NCI-H774 (cell line): ENCODE measurements at regions not wholly inside any gene's neighbourhood (a gene's known extent, or its start where the extent isn't known, plus 50 kb on each side); places are given as distances from the start of the nearest gene placed in this dataset.
"Not testable (repeated sequence)": the region's sequence is repeated elsewhere in the genome, so short reads cannot be mapped to it uniquely, and the experiment has no call there.

Experiments used
- DNase-seq: peaks from one replicate; lab custom pipeline; 2025; lab: John Stamatoyannopoulos, UW

DNA sequence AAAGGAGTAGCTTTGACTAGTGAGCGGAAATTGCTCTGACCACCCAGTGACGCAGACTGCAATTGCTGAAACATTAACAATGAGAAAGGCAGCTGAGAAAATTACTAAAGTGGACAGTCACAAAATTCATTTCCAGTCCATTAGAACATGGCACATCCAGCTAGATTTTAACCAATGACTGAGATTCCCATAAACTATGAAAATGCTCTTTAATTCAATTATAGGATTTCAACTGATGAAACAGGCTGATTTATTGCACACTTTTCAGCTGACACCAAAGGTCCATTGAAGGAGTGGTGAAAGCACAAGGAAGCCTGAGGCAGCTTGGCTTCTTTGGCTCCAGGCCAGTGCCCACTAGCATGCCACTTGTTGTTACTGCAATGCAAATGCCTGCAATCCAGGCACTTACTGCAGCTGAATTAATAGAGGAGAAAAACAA, 933.4 kb downstream of the SLITRK6 start:
- peak; percentile 85 for DNase-seq

DNA sequence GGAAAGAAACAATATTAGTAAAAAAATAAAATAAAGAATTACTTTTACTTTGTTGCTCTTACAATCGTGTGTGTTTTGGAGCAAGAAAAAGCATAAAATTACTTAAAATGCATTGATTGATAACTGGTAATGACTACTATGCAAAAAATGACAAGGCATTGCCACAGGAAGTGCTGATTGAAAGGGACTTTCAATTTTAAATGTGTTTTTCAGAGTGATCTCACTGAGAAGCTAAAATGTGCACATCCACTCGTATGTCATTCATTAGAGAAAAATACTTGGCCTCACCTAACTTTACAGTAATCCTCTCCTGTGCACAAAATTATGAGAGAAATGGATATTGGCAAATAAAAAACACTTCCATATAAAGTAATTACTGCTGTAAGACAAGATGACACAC, 934.9 kb downstream of the SLITRK6 start:
- no peak for DNase-seq

DNA sequence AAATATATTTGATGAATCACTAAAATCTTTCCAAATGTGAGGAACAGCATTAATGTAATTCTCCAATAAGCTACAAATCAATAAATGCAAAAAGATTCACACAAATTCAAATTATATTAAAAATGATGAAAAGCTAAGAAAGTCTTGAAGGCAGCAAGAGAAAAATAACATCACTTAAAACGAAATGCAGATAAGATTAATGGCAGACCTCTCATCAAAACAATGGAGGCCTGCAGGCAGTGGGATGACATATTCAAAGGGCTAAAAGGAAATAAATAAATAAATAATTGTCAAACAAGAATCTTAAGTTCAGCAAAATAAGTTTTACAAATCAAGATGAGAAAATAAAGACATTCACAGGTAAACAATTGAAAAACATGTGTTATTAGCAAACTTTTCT, 952.1 kb downstream of the SLITRK6 start:
- no peak for DNase-seq

DNA sequence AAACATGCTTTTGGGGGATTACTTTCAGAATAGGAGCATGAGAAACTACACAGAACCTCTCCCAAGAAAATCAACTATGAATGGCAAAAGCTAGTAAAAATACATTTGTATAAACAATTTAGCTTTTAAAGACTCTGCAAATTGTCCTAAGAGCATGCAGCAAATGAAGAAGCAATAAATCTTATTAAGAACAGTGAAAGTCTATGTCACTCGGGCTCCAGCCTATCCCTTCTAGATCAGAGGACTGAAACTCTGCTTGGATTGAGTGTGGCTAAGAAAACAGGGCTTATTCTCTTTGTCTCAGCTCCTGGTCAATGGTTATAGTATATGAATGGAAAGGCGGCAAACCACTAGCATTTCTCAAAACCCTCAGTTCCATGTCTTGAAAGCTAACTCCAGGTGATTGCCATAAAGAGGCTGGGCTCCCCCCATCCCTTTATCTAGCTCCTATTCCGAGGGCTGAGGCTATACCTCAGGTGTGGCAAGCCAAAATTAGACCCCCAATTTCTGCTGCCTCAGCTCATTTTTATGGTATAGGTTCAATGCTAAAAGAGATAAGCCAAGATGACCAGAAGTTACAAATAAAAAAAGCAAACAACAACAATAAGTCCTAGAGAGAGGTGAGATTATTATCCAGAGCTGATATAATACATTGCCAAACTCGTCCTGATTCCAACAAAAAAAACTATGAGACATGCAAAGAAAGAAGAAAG, 953.2 kb downstream of the SLITRK6 start:
- DNase-seq, result no peak

DNA sequence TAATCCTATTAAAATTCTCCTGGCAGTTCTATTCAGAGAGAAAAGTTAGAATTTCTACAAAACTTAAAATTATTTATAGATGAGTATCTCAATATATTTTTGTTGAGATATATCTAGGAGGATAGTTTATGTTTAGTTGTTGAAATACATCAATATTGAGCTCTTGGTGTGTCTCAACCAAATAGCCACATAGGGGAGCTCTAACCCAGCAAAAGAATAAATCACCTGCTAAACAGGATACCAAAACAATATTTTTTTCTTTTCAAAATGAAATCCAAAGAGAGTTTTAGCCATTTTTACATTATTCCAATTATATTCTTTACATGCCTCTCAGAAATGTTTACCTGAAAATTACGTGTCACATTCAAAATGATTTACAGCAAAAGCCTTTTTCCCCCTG, 954.7 kb downstream of the SLITRK6 start:
- peak; percentile 0 for DNase-seq

DNA sequence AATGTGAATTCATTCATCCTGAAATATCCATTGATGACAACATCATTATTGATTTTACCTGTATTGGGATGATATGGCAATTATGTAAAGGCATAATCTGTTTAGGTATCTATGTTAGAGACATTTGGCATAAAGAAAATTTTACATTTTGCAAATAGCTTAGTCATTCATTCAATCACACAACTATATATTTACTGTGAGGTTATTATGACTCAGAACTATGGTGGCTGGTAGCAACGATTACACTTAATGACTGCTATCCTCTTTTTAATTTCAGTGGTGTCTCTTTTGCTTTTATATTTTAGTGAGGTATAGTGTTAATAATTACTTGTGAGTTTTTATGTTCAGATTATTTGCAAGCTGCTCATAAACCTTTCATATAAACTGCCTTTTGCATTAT, 955.9 kb downstream of the SLITRK6 start:
- no peak for DNase-seq

DNA sequence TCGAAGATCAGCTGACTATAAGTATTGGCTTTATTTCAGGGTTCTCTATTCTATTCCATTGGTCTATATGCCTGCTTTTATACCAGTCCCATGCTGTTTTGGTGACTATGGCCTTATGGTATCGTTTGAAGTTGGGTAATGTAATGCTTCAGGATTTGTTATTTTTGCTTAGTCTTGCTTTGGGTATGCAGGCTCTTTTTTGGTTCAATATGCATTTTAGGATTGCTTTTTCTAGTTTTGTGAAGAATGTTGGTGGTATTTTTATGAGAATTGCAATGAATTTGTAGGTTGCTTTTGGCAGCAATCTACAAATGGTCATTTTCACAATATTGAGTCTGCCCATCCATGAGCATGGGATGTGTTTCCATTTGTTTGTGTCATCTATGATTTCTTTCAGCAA, 951.9 kb upstream of the SLITRK1 start:
- DNase-seq, result no peak

DNA sequence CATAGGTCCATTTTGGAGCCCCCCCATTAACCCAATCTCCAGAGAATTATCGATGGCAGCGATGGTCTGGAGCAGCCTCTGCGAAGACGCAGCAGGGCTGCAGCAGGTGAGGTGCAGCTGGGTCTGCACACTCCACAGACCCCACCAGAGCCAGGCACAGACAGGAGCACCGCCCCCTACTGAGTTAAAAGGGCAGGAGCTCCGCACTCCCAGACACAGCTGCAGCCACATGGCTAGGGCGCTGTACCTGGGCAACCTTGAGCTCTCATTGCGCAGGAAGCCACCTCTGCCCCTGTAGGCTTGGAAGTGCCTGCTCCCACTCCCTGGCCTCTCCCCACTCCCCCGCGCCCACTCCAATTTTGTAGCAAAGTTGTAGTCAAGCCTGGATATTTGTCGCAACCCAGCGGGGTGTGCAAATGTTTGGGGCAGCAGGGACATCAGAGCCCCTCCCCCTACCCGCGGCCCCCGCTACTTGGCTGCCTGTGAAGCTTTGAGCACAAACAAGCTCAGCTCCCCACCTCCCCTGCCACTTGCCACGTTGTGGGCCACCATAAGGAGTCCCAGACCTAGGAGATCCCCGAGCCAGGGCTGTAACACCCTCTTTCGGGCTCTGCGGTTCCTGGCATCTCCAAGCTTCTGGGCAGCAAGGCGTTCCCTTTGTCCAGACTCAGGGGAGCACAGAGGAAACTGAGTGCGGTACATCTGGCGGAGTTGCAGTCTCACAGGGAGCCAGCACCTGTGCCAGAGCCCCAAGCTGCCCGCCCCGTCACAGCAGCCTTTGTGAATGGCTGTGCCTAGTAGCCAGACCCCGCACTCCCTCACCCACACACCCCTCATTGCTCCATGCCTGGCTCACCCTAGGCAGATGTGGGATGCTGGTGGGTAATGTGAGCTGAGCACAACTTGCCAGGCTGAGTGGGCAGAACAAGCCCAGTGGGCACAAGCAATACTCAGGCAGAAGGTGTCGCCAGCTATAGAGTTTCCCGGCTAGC, 949.7 kb upstream of the SLITRK1 start:
- no peak for DNase-seq

DNA sequence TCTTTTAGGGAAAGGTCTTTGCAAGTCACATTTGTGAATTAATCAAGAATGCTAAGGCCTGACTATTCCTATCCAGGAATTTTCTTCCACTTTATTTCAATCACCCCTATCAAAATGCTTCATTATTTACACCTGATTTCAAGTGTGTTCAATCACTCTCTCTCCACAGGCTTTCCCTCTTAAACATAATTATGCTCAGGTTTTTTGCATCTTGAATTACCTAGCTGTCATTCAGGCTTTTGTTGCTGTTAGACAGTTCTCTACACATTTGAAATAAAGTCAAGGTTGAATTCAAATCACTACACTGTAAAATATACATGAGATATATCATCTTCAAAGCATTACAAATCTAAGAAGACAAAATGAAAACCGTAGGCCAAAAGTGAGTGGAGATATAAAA, 941.3 kb upstream of the SLITRK1 start:
- DNase-seq, result no peak

DNA sequence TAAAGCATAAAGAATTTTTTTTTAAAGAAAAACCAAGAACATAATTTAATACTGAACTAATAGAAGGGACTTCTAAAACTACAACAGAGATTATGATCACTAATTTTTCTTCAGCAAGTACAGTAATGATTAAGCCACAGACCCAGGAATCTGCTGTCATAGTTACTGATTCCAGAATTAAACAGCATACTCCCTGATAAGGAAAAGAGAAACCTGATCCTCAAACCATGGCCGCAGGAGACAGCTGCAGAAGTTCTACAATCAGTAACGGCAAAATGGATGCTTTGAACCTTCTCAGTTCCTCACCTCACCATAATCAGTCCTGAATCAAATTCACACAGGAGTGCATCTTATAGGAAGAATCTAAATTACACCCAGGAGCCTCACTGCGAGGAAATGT, 939.0 kb upstream of the SLITRK1 start:
- DNase-seq, result no peak

DNA sequence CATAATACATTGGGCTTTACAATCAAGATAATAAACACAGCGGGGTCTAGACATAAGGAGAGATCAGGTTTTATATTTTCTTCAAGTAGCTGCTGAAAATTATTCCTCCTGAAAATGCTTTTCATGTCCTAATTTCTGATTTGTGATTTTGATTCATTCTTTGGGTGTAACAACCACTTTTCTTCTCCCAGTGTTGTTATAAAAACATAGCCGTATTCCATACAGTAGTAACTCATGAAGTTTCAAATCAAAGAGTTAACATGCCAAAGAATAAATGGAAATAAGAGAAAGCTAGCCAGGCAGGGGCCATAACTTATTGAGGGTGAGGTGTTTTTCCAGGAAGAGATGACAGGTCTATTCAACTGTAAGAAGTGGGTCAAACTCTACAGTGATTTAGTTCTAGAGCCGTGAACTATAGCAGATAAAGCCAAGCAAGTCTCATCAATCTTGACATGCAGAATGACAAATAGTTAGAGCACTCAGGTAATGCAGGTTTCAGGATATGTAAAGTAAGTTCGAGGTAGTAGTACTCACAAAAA, 934.4 kb upstream of the SLITRK1 start:
- DNase-seq, result no peak

DNA sequence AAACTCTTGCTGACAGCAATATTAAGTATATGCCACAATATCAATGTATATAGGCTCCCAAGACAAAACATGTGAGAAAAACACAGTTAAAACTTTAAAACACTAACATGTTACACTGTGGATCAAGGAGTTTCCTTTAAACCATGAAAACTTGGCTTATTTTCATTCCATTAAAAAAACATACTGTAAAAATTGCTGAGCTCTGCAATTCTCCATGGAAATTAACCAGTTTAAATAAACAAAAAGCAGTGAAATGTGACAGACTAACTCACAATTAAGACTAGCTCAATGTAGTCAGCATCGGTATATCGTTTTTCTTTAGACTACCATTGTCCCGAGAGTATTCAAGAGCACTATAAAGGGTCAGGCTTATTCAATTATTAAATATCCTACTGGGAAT, 930.5 kb upstream of the SLITRK1 start:
- DNase-seq, result no peak

DNA sequence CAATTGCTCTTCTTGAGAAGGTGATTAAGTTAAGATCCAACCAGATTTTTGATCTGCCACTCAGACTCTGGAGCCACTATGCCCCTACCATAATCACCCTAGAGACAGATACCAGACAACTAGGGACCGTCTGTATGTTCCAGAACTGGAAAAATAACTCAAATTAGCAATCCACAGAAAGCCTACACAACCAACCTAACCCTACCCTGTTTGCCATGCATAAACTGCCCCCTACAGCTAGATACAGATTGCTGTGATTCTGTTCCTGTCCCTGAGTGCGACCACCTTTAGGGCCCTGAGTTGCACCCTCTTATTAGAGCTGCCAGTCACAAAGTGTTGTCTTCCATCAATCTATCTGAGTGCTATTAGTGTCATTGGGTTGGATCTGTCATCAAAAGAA, 929.8 kb upstream of the SLITRK1 start:
- DNase-seq, result no peak

DNA sequence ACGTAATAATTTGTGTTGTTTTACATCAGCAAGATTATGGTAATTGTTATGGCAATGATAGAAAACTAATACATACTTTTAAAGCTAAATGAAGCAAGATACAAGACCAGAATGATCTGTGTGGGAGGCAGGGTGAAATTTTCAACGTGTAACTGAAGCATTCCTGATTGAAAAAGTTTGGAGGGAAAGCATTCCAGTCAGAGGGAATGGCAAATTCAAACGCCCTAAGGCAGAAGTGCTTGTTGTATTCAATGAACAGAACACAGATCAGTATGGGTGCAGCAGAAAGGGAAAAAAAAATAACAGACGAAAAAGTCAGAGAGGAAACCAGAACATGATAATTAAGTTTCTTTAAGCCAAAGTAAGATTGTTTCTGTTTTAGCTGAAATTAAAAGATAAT, 928.5 kb upstream of the SLITRK1 start:
- no peak for DNase-seq

DNA sequence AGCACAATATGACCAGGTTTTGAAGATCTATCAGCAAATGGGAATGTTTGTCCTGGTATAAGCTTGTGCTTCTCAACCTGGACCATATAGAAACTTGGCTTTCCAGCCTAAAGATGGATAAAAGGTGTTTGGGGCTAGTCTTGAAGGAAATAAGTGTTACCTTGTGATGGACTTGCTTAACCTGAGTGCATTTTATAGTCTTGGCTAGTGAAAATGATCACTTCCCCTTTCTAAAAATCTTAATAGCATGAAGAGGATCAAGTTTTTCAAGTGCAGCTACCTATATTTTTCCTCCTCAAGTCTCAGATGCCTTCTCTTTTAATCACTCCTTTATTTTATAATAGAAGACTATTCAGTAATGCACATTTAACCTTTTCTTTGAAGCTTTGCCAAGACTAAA, 919.8 kb upstream of the SLITRK1 start:
- no peak for DNase-seq

DNA sequence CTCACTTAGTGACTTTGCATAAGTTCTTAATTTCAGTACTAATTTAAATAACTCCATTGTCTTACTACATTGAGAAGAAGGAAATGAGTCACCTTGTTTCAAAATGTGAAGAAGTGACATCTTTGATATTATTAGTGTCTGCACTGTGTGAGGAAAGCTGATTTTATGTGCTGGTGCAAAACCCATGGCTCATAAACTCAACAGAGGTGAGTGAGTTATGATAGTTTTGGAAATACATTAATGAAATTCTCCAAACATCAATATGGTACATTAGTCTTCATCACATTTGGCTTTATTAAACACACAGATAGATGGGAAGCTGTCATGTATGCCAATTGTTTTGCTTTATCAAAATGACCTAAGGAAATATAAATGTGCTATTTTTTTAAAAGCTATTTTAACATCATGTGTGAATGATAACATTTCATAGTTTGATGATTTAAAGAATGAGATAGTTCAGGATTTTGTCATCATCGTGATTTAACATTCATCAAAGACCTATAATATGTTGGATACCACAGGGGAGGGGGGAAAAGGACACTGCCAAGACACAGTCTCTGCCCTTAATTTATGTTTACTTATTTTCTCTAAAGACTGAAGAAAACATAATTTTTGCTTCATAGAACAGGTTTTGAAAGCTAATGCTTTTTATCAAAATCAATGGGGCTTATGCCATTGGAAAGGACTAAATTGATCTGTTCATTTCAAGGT, 902.3 kb upstream of the SLITRK1 start:
- DNase-seq, result no peak

DNA sequence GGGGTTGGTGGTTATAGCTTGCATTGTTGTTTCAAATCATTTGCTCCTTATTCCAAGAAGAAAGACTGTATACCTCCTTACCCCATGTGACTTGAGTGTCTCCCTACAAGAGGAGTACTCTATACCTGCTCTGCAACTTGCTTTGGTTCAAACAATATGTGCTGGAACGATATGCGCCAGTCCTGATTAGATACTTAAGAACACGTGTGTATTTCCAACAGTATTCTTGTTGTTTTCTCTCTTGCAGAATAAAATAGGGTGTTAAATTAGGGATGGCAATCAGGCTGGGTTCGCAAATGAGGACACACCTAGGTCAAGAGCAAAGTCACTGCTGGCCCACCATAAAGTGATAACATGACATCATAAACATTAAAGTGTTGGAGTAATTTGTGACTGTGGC, 895.0 kb upstream of the SLITRK1 start:
- no peak for DNase-seq

DNA sequence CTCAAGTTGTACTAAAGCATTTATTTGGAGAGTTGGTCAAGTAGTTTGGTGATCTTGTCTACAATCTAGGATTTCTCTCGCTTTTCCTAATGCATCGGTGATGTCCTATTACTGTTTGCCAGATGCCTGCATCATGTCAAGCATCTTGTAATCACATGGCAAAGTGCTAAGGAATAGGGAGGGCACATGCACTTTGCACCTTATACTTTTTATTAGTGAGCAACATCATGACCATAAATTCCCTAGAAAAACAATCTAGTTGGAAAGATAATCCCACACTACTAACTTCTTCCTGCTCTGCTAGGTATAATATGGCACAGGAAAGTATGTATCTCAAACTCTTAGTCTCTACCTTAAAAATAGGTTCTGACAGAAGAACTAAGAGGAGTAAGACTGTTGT, 894.3 kb upstream of the SLITRK1 start:
- no peak for DNase-seq

DNA sequence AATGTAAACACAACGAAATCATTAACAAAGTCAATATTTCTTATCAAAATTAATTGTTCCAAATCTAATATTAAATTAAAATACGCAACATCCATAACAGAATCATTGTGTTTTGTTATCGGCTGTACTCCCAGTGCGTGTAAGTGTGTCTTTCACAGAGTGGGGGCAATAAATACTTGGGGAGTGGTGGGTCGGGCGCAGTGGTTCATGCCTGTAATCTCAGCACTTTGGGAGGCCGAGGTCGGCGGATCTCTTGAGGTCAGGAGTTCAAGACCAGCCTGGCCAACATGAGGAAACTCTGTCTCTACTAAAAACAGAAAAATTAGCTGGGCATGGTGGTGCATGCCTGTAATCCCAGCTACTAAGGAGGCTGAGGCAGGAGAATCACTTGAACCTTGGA, 893.6 kb upstream of the SLITRK1 start:
- DNase-seq, result not testable (repeated sequence)

DNA sequence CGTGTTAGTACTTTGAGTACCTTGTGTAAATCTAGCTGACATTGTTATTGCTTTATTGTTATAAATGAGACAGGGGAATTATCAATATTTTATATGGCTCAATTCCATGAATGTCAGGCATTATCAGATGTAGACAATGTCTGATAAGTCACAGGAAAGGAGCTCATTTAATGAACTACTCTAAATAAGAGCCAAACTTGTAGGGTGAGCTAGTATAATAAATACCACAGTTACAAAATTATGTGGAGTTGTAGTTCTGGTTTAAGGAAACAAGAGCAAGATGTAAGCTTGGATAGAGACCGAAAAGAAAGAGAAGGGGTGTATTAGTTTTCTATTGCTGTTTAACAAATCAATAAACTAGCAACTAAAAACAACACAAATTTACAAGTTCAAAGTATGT, 891.8 kb upstream of the SLITRK1 start:
- no peak for DNase-seq

DNA sequence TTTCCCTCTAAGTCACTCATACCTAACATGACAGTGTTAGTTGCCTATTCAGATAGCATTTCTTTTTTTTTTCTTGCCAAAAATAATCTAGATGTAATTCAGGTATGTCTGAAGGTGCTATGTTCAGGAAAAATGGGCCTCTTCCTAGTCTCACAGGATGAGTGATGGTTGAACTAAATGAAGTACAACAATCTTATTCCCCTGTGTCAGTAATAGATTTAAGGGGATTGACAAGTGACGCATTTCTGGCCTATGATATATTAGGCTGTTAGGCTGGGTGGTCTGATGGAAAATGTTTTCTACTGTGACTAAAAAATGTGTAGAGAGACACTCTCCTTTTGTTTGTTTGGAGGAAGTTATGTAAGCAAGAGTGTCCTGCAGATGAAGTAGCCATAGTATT, 878.7 kb upstream of the SLITRK1 start:
- DNase-seq, result no peak

DNA sequence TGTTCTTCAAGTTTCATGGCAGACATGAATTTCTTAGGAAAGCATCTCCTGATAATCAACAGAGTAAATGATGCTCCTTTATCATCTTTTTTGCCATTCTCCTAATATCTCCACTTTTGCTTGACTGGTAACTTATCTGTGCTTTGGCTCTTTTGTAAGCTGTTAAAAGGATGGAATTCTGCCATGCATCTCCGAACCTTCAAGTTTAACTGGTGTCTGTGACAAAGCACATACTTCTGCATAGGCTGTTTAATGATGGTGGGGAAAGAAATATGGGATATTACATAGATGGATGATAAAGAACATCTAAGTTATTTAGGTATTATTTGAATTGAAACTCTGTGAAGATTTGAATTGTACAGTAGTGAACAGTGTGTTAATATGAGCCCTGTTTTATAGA, 866.9 kb upstream of the SLITRK1 start:
- DNase-seq, result no peak
